DMS79 treated with DMSO at 0.1 percent for 48 hours (cell line): ENCODE measurements at regions not wholly inside any gene's neighbourhood (a gene's known extent, or its start where the extent isn't known, plus 50 kb on each side); places are given as distances from the start of the nearest gene placed in this dataset.

Experiments
- DNase-seq: peaks from one replicate; lab custom pipeline; 2025; lab: John Stamatoyannopoulos, UW

DNA sequence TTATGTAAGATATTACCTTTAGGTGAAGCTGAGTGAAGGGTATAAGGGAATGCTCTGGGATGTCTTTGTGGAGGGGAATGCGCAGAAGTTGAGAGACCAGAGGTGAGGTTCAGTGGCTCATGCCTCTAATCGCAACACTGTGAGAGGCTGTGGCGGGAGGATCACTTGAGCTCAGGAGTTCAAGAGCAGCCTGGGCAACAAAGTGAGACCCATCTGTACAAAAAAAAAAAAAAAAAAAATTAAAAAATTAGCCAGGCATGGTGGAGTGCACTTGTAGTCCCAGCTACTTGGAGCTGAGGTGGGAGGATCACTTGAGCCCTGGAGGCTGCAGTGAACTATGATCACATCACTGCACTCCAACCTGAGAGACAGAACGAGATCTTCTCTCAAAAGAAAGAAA lies 57.3 kb upstream of the SP3 start:
- DNase-seq = peak; percentile 40

DNA sequence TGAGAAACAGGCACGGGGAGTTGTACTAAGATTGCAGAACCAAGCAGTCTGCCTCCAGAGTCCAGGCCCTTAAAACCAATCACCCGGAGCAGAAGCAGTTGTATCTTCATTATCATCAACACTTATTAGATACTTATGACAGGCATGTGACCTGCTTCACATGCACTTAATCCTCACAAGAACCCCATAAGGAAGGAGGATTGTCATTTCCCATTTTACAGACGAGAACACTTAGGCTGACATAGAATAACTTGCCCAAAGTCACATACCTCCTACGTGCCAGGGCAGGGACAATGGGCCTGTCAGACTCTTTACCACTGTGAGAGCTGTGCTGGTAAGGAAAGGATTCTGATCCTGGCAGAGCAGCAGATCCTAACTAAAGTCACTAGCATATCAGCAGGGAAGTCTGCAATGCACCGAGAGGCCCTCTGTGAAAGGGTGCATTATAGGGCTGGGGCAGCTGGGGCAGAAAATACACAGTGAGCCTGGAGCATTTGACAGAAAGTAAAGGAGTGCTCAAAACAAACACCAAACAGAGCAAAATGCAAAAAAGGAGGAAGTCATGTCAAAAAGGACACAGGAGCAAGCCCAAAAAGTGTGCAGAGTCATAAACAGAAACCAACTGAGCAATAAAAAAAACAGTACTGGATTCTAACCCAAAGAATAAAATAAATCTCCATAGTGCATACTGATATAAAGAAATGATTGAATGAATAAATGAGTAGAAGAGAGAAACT lies 55.9 kb upstream of the SP3 start:
- DNase-seq = no peak

DNA sequence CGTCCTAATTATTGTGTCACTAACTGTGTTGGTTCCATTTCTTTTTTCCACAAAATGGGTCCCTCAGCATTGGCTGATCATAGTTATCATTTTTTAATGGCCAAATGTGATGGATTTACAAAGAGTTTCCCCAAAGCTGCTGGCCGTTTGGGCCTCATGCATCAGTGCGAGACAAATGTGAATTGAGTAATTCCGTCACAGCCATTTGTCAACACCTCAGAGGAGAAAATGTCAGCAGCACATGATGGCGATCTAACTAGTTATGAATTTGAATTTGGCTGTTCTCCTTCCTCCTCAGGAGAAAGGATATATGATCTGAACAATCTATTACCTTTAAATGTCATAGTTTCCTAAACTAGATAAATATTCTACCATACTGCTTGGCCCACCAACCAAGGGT lies 54.9 kb upstream of the SP3 start:
- DNase-seq = no peak

DNA sequence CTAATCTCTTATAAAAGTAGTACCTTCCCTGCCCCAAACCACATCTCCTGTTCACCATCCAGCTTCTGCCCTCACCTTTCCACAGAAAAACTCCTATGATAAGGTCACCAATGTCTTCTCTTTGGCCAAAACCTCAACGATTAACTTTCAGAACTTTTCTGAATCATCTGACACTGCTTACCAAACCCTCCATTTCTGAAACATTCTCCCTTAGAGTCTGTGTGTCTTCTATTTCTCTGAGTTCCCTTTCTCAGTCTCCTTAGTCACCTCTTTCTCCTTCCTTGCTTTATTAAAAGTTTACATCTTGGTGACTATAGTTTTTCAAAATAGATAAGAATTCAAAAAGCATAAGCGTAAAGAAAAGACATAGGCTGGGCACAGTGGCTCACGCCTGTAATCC lies 51.3 kb upstream of the SP3 start:
- no peak for DNase-seq

DNA sequence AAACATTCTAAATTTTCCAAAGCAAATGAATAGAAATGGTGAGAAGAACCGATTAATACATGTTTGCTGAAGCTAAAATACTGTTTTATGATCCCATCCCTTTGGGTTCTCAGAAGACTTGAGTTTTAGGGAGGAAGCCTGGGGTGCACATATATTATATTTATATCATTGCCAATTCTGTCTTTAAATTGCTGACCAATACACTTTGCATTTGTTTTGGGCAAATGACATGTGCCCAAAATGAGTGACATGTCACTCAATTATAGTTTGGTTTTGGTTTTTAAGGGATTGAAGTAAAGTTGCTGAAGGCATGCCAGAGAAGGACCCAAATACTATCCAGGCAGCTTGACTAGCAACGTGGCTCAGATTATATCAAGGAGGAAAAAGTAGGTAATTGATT lies 50.3 kb upstream of the SP3 start:
- DNase-seq = no peak
